Activated naive CD8-positive, alpha-beta T cell treated with anti-CD3 and anti-CD28 coated beads, Interleukin-2, amount 10 ng/mL, durations not matched to agents 7 days and 5 days (primary cell): ENCODE measurements at regions not wholly inside any gene's neighbourhood (a gene's known extent, or its start where the extent isn't known, plus 50 kb on each side); places are given as distances from the start of the nearest gene placed in this dataset.

Experiments
- ATAC-seq: fragments of 150-1000 bp; cut with Tn5 transposase; one replicate; pipeline ENCODE4 v1.10.0; 2021; ENCODE audit warnings: low read depth, moderate library complexity
- POLR2A ChIA-PET: fragments of 350-600 bp; sonication (Branson Sonifier 250); formaldehyde crosslinking; loops from one replicate; lab custom pipeline; 2021; ENCODE audit warnings: antibody characterized with exemption; lab: Charles Lee
- DNase-seq: peaks from one replicate; pipeline ENCODE4 v3.0.0; 2021
- H3K27ac Mint-ChIP-seq: one replicate; pipeline ENCODE4 v1.8.0; 2022; ENCODE audit warnings: mild to moderate bottlenecking, mixed read lengths
- H3K27me3 Mint-ChIP-seq: one replicate; pipeline ENCODE4 v1.8.0; 2022; ENCODE audit warnings: mild to moderate bottlenecking, moderate library complexity, mixed read lengths
- H3K36me3 Mint-ChIP-seq: one replicate; pipeline ENCODE4 v1.8.0; 2021; ENCODE audit warnings: mild to moderate bottlenecking, mixed read lengths
- H3K4me1 Mint-ChIP-seq: one replicate; pipeline ENCODE4 v1.8.0; 2021; ENCODE audit warnings: mixed read lengths
- H3K4me3 Mint-ChIP-seq: one replicate; pipeline ENCODE4 v1.8.0; 2022; ENCODE audit warnings: mild to moderate bottlenecking, moderate library complexity, mixed read lengths
- H3K9me3 Mint-ChIP-seq: one replicate; pipeline ENCODE4 v1.8.0; 2021; ENCODE audit warnings: mixed read lengths

GRCh38 chr4:54933579-54933978, 191.8 kb downstream of the KDR start:
- DNase-seq (no peak), ATAC-seq (no peak)
- H3K27me3 Mint-ChIP-seq: peaks cover 5% of the 10 kb centered on the region
- no peaks in the 10 kb centered on the region for H3K4me1 Mint-ChIP-seq
- no peaks in the 10 kb centered on the region for H3K36me3 Mint-ChIP-seq
- H3K9me3 Mint-ChIP-seq: no peaks in the 10 kb centered on the region
- no peak overlapping the region for H3K4me3 Mint-ChIP-seq
- no peak overlapping the region for H3K27ac Mint-ChIP-seq
- POLR2A ChIA-PET: no interaction called here

- H3K27me3 Mint-ChIP-seq: peaks cover 5% of the 10 kb centered on the region
- no peak overlapping the region for H3K4me3 Mint-ChIP-seq
- H3K27ac Mint-ChIP-seq: no peak overlapping the region
- no peaks in the 10 kb centered on the region for H3K4me1 Mint-ChIP-seq
- DNase-seq (no peak), ATAC-seq (no peak)
- H3K36me3 Mint-ChIP-seq: no peaks in the 10 kb centered on the region
- POLR2A ChIA-PET: no interaction called here
- H3K9me3 Mint-ChIP-seq: peaks cover 2% of the 10 kb centered on the region
Measured at GRCh38 chr4:54930226-54930625, 195.2 kb downstream of the KDR start.

DNA sequence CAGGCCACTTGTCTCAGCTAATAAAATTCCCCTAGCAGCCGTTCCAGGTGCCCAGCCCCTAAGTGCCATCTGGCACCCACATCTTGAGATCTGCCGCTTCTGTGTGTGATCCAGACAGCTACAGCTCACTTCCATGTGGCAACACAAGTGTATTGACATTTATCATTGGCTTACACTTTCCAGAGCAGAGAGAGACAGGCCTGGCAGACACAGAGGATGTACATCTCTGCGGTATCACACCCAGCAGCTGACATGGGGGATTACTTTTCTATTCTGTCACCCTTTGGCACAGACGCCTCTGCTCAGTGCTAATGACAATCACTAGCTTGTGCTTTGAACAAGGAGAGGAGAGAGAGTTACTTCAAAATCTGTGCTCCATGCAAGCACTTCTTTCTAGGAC, 195.9 kb downstream of the KDR start:
- DNase-seq (no peak), ATAC-seq (no peak)
- POLR2A ChIA-PET: no interaction called here

DNA sequence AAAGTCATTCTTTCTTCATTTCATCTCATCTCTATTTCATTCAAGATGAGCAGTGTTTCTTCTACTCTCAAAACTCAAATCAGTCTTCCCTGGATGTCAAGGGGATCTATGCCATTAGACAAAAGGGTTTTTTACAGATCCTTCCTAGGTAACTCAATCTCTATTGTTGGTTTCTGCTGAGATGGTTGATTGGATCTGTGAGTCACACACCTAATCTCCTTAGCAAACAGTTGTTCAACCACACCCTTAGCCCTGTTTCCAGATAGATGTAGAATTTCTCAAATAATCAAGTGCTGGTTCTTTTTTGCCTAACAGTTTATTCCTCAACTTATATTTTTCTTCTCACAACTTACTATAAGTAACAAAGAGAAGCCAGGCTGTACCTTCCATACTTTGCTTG, 200.5 kb downstream of the KDR start:
- POLR2A ChIA-PET: no interaction called here
- H3K36me3 Mint-ChIP-seq: no peaks in the 10 kb centered on the region
- peaks cover 4% of the 10 kb centered on the region for H3K9me3 Mint-ChIP-seq
- DNase-seq (no peak), ATAC-seq (no peak)
- H3K27me3 Mint-ChIP-seq: peaks cover 5% of the 10 kb centered on the region
- no peaks in the 10 kb centered on the region for H3K4me1 Mint-ChIP-seq
- H3K27ac Mint-ChIP-seq: no peak overlapping the region
- H3K4me3 Mint-ChIP-seq: no peak overlapping the region

More for the DNA sequence above, 195.9 kb downstream of the KDR start:
- Mint-ChIP-seq H3K4me1 (no peaks in the 10 kb centered on the region), H3K27ac (no peak overlapping the region), H3K27me3 (peaks cover 5% of the 10 kb centered on the region), H3K36me3 (no peaks in the 10 kb centered on the region), H3K4me3 (no peak overlapping the region), H3K9me3 (peaks cover 2% of the 10 kb centered on the region)

DNA sequence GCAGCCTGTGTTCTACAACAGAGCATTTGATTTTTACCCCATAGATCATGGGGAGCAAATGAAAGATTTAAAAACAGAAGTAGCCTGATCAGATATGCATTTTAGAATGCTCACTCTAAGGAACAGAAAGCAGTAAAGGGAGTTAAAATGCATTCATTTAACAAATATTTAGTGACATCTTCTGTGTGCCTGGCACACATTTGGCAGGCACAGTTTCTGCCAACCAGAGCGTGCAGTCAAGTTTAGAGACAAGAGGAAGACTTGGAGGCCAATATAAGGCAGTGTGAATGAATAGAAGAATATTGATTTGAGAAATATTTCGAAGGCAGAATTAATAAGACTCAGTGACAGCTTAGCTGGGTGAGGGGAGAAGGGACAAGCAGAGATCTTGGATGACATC, 210.1 kb downstream of the KDR start:
- no peak overlapping the region for H3K4me3 Mint-ChIP-seq
- no peaks in the 10 kb centered on the region for H3K36me3 Mint-ChIP-seq
- POLR2A ChIA-PET: no interaction called here
- no peak for DNase-seq
- no peaks in the 10 kb centered on the region for H3K27me3 Mint-ChIP-seq
- H3K4me1 Mint-ChIP-seq: no peaks in the 10 kb centered on the region
- no peaks in the 10 kb centered on the region for H3K9me3 Mint-ChIP-seq
- no peak for ATAC-seq
- H3K27ac Mint-ChIP-seq: no peak overlapping the region

DNA sequence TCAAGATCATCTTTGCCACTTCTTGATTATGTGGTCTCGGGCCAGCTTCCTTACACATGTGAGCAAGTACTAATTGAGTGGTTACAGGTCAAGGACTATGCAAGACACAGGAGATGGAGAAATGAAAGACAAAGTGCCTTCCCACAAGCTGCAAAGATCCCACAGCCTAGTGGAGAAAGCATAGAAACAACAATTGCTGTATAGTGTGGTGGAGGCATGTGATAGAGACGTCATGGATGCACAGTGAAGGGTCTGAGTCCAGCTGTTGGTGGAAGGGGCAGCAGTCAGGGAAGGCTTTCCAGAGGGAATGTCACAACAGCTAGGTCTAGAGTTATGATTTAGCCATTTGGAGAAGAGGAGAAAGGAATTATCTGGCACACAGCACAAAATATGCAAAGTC, 210.6 kb downstream of the KDR start:
- Mint-ChIP-seq H3K27ac (no peak overlapping the region), H3K27me3 (no peaks in the 10 kb centered on the region), H3K4me3 (no peak overlapping the region), H3K36me3 (no peaks in the 10 kb centered on the region), H3K4me1 (no peaks in the 10 kb centered on the region), H3K9me3 (no peaks in the 10 kb centered on the region)
- no peak for DNase-seq
- ATAC-seq: no peak
- POLR2A ChIA-PET: no interaction called here

DNA sequence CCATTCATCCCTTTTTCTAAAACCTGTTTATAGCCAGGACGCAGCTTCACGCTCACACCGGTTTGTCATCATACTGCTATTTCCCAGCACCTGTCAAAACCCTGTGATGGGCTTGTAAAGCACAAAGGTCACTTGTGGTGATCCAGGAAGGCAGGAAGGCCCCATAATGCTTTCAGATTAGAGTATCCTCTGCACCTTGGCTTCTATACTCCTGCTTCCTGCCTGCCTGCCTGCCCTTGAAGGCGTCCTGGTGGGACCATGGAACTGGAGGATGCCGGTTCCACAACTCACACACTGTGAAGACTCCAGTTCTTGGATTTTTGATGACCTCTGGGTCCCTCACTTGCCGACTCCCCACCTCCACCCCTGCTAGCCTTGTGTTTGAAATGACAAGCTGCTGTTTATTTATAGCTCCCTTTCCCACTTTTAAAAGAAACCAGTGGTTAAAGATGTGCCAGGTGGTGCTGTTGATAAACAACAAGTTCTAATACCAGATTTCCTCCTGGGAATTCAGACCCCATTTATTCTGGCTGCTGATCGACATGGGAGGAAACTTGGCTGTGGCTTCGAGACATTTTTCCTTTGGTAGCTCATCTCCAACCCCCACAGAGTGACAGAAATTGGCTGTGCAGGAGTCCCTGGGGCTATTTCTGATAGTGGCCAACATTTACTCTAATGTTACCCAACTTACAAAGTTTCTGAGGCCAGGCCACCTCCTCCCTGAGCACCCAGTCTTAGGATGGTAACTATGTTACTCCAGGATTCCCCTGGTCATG, 211.5 kb downstream of the KDR start:
- no peaks in the 10 kb centered on the region for H3K4me1 Mint-ChIP-seq
- POLR2A ChIA-PET: no interaction called here
- H3K36me3 Mint-ChIP-seq: no peaks in the 10 kb centered on the region
- no peak for ATAC-seq
- no peaks in the 10 kb centered on the region for H3K9me3 Mint-ChIP-seq
- H3K4me3 Mint-ChIP-seq: no peak overlapping the region
- H3K27ac Mint-ChIP-seq: no peak overlapping the region
- no peak for DNase-seq
- H3K27me3 Mint-ChIP-seq: no peaks in the 10 kb centered on the region

DNA sequence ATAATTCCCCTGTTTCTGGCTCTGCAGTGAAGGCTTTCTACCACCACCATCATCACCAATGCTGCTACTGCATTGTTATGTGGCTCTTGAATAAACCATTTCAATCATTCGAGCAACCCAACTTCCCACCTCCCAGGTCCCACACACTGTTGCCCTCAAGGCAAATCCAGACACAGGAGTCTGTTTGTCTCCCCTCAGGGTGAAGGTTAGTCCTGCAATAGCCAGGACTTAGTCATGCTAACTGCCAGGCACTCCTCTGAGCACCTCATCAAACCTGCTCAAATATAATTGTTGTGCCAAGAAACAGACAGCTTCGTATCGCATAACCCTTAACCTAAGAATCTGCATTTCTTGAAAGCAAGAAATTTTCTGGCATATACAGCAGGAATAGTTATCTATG, 213.2 kb downstream of the KDR start:
- ATAC-seq (no peak), DNase-seq (no peak)
- H3K9me3 Mint-ChIP-seq: no peaks in the 10 kb centered on the region
- no peaks in the 10 kb centered on the region for H3K36me3 Mint-ChIP-seq
- no peaks in the 10 kb centered on the region for H3K27me3 Mint-ChIP-seq
- no peaks in the 10 kb centered on the region for H3K4me1 Mint-ChIP-seq
- H3K27ac Mint-ChIP-seq: no peak overlapping the region
- POLR2A ChIA-PET: no interaction called here
- no peak overlapping the region for H3K4me3 Mint-ChIP-seq

GRCh38 chr4:54909961-54910360, 215.4 kb downstream of the KDR start:
- Mint-ChIP-seq H3K27me3 (no peaks in the 10 kb centered on the region), H3K9me3 (no peaks in the 10 kb centered on the region), H3K4me1 (no peaks in the 10 kb centered on the region), H3K4me3 (no peak overlapping the region), H3K36me3 (no peaks in the 10 kb centered on the region), H3K27ac (no peak overlapping the region)
- POLR2A ChIA-PET: no interaction called here
- DNase-seq (no peak), ATAC-seq (no peak)

DNA sequence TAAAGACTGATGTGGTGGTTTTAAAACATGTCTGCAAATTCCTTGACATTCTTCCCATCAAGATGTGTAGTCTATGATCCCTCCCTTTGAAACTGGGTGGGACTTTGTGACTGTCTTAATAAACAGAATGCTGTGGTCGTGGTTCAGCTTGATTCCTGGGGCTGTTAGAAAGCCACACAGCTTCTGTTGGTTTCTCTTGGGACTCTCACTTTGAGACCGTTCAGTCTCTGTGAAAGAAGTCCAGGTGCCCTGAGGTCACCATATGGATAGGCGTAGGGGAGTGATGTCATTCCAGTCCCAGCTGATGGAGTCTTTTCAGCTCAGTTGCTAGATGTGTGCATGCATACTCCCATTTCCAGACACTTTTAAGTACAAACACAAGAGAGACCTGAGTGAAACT, 216.6 kb downstream of the KDR start:
- ATAC-seq: no peak
- no peaks in the 10 kb centered on the region for H3K27me3 Mint-ChIP-seq
- POLR2A ChIA-PET: no interaction called here

DNA sequence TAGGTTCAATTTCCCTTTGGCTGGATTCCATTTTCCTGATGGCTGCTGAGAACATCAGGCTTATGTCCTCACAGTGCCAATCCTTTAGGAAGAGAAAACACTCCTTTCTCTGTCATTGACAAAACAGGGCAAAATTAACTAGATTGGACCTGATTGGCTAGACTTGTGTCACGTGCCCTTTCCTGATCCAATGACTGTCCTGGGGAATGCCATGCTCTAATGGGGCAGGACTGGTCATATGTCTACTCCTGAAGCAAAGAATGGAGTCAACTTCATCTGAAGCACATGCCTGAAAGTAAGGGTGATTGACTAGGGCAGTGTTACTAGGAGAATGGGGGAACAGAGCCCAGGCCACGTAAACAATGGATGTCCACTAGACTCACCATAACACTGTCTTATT, 220.4 kb downstream of the KDR start:
- H3K4me3 Mint-ChIP-seq: no peak overlapping the region
- H3K27ac Mint-ChIP-seq: no peak overlapping the region
- peaks cover 2% of the 10 kb centered on the region for H3K9me3 Mint-ChIP-seq
- no peaks in the 10 kb centered on the region for H3K36me3 Mint-ChIP-seq
- no peaks in the 10 kb centered on the region for H3K27me3 Mint-ChIP-seq
- POLR2A ChIA-PET: no interaction called here
- no peaks in the 10 kb centered on the region for H3K4me1 Mint-ChIP-seq
- no peak for ATAC-seq
- no peak for DNase-seq

More for the DNA sequence above, 216.6 kb downstream of the KDR start:
- H3K36me3 Mint-ChIP-seq: no peaks in the 10 kb centered on the region
- no peak overlapping the region for H3K4me3 Mint-ChIP-seq
- H3K27ac Mint-ChIP-seq: no peak overlapping the region
- H3K9me3 Mint-ChIP-seq: peaks cover 2% of the 10 kb centered on the region
- no peak for DNase-seq
- H3K4me1 Mint-ChIP-seq: no peaks in the 10 kb centered on the region

- peaks cover 2% of the 10 kb centered on the region for H3K9me3 Mint-ChIP-seq
Measured at GRCh38 chr4:54902976-54903375, 222.4 kb downstream of the KDR start.

GRCh38 chr4:54902271-54902670, 223.1 kb downstream of the KDR start:
- POLR2A ChIA-PET: no interaction called here

More at GRCh38 chr4:54902976-54903375, 222.4 kb downstream of the KDR start:
- H3K27me3 Mint-ChIP-seq: no peaks in the 10 kb centered on the region
- POLR2A ChIA-PET: no interaction called here
- H3K4me1 Mint-ChIP-seq: no peaks in the 10 kb centered on the region
- ATAC-seq (no peak), DNase-seq (no peak)
- no peaks in the 10 kb centered on the region for H3K36me3 Mint-ChIP-seq
- no peak overlapping the region for H3K27ac Mint-ChIP-seq
- no peak overlapping the region for H3K4me3 Mint-ChIP-seq

DNA sequence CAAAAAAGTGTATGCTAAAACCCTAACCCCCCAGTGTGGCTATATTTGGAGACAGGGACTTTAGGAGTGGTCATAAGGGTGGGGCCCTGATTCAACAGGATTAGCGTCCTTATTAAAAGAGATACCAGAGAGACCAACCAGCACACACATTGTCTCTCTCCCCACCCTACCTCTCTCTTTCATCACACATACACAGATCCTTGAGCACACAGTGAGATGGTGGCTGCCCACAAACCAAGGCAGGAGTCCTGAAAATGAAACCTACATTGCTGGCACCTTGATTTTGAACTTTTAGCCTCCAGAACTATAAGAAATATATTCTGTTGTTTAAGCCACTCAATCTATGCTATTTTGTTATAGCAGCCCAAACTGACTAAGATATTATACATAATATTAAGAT, 224.2 kb downstream of the KDR start:
- Mint-ChIP-seq H3K36me3 (no peaks in the 10 kb centered on the region), H3K27me3 (peaks cover 3% of the 10 kb centered on the region), H3K4me1 (no peaks in the 10 kb centered on the region), H3K4me3 (no peak overlapping the region), H3K9me3 (peaks cover 2% of the 10 kb centered on the region), H3K27ac (no peak overlapping the region)
- POLR2A ChIA-PET: no interaction called here
- DNase-seq: no peak
- no peak for ATAC-seq

More at GRCh38 chr4:54902271-54902670, 223.1 kb downstream of the KDR start:
- no peak overlapping the region for H3K27ac Mint-ChIP-seq
- H3K36me3 Mint-ChIP-seq: no peaks in the 10 kb centered on the region
- no peaks in the 10 kb centered on the region for H3K4me1 Mint-ChIP-seq
- no peak for ATAC-seq
- H3K27me3 Mint-ChIP-seq: no peaks in the 10 kb centered on the region
- DNase-seq: no peak
- H3K9me3 Mint-ChIP-seq: peaks cover 2% of the 10 kb centered on the region
- H3K4me3 Mint-ChIP-seq: no peak overlapping the region
